ENCODE measurements at regions not wholly inside any gene's neighbourhood (a gene's known extent, or its start where the extent isn't known, plus 50 kb on each side); places are given as distances from the start of the nearest gene placed in this dataset.

DNA sequence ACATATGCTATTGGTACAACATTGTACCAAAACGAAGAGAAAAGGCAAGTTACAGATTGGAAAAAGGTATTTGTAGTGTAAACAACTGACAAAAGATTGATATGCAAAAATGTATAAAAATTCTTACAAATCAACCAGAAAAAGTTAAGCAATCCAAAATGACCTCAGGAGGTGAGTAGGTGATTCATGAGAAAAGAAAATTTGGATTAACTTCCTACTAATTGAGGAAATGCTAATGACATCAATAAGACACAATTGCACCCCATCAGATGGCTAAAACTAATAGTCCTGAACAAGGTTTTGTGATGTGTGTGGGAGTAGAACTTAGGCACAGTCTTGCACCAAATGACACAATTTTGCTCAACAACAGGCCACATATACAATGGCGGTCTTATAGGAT lies 129.3 kb downstream of the COPS8 start:
- TF ChIP-seq, protein P1, sequence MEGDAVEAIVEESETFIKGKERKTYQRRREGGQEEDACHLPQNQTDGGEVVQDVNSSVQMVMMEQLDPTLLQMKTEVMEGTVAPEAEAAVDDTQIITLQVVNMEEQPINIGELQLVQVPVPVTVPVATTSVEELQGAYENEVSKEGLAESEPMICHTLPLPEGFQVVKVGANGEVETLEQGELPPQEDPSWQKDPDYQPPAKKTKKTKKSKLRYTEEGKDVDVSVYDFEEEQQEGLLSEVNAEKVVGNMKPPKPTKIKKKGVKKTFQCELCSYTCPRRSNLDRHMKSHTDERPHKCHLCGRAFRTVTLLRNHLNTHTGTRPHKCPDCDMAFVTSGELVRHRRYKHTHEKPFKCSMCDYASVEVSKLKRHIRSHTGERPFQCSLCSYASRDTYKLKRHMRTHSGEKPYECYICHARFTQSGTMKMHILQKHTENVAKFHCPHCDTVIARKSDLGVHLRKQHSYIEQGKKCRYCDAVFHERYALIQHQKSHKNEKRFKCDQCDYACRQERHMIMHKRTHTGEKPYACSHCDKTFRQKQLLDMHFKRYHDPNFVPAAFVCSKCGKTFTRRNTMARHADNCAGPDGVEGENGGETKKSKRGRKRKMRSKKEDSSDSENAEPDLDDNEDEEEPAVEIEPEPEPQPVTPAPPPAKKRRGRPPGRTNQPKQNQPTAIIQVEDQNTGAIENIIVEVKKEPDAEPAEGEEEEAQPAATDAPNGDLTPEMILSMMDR (IDR thresholded peaks at IDR 0.05): no peak
- TF ChIP-seq POLR2A (IDR thresholded peaks at IDR 0.05): no peak
